Suprapubic skin (tissue), 3 donors: ENCODE measurements at regions not wholly inside any gene's neighbourhood (a gene's known extent, or its start where the extent isn't known, plus 50 kb on each side); places are given as distances from the start of the nearest gene placed in this dataset.

Source experiments
- CTCF ChIP-seq, 2 donors: fragments of 200-600 bp in 1 of 2; fragments of 450-650 bp in 1 of 2; sonication (generic) in 1 of 2; IDR thresholded peaks; one replicate each; pipeline ENCODE4 v1.5.1; 2016 to 2019; ENCODE audit warnings: antibody characterized with exemption in 2 of 2, mild to moderate bottlenecking in 1 of 2, moderate library complexity in 1 of 2
- POLR2AphosphoS5 ChIP-seq, 3 donors: sonication (generic); formaldehyde crosslinking; IDR thresholded peaks; one replicate each; pipeline ENCODE4 v1.6.1; 2017; ENCODE audit warnings: antibody characterized with exemption in 3 of 3

DNA sequence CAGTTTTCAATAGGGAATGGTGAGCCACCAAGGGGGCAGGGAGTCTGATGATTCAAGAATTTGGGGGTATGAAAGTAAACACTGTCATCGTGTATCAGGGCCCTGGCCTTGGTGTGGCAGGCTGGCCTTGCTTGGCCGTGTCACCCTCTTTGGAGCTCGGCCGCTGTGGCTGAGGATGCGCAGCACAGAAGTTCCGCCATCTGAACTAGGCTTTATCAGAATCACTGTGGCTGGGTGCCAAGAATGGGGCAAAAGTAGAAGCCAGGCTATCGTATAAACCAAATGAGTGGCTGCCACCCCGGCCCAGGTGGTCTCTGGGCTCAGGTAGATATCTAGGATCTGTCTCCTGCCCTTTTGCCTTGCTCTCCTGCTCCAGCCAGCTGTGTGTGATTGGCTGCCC is 137.4 kb downstream of the PAPOLA start:
- TF ChIP-seq POLR2AphosphoS5 (IDR thresholded peaks at IDR 0.05) (no peak), CTCF (IDR thresholded peaks at IDR 0.05) (no peak)
